ENCODE measurements at regions not wholly inside any gene's neighbourhood (a gene's known extent, or its start where the extent isn't known, plus 50 kb on each side); places are given as distances from the start of the nearest gene placed in this dataset.
"Not testable (repeated sequence)": the region's sequence is repeated elsewhere in the genome, so short reads cannot be mapped to it uniquely, and the experiment has no call there.

DNA sequence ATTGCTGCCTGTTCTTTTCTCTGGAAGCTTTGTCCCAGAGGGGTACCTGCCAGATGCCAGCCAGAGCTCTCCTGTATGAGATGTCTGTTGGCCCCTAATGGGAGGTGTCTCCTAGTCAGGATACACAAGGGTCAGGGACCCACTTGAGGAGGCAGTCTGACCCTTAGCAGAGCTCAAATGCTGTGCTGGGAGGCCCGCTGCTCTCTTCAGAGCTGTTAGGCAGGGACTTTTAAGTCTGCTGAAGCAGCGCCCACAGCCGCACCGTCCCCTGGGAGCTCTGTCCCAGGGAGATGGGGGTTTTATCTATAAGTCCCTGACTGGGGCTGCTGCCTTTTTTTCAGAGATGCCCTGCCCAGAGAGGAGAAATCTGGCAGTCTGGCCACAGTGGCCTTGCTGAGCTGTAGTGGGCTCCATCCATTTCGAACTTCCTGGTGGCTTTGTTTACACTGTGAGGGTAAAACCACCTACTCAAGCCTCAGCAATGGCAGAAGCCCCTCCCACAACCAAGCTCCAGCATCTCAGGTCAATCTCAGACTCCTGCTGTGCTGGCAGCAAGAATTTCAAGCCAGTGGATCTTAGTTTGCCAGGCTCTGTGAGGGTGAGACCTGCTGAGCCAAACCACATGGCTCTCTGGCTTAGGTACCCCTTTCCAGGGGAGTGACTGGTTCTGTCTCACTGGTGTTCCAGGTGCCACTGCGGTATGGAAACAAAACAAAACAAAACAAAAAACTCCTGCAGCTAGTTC, 134.4 kb upstream of the KCTD3 start:
- not testable (repeated sequence) for BruUV-seq (replicated peaks); FAIRE-seq

DNA sequence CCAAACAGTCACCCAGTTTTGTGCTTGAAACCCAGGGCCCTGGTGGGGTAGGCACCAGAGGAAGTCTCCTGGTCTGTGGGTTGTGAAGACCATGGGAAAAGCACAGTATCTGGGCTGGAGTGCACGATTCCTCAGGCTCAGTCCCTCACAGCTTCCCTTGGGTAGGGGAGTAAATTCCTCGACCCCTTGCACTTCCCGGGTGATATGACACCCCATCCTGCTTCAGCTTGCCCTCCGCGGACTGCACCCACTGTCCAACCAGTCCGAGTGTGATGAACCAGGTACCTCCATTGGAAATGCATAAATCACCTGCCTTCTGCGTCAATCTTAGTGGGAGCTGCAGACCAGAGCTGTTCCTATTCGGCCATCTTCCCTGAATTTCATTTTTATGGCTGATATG, 133.9 kb upstream of the KCTD3 start:
- Histone ChIP-seq H3K9me3 (replicated peaks; ENCODE audit: control insufficient read depth, insufficient read depth, low read length) (no peaks in the 10 kb centered on the region), H3K27ac (ENCODE audit: control insufficient read depth, insufficient read depth) (no peak overlapping the region), H3K36me3 (ENCODE audit: control insufficient read depth in 2 of 2, insufficient read depth in 2 of 2, low read length in 1 of 2) (no peaks in the 10 kb centered on the region), H3K4me2 (ENCODE audit: control insufficient read depth, insufficient read depth) (no peak overlapping the region), H3K4me1 (ENCODE audit: control insufficient read depth, insufficient read depth, low read length) (no peaks in the 10 kb centered on the region), H3K4me3 (no peak overlapping the region), H2AFZ (ENCODE audit: control insufficient read depth, low read depth, low read length) (no peak overlapping the region), H3K79me2 (ENCODE audit: control insufficient read depth, insufficient read depth, low read length) (no peaks in the 10 kb centered on the region), H3K27me3 (replicated peaks in 1 of 2; ENCODE audit: control insufficient read depth in 2 of 2, insufficient read depth in 2 of 2, low read length in 1 of 2) (no peaks in the 10 kb centered on the region), H3K9ac (ENCODE audit: control insufficient read depth, insufficient read depth, low read length) (no peak overlapping the region), H4K20me1 (ENCODE audit: control insufficient read depth, insufficient read depth) (no peaks in the 10 kb centered on the region)
- RAD21 ChIA-PET (ENCODE audit: unreplicated experiment): no interaction called here
- ATAC-seq (no peak), FAIRE-seq (no peak), DNase-seq (ENCODE audit: low read depth, low spot score) (no peak)
- POLR2A ChIA-PET: no interaction called here
- intact Hi-C loops (cut with micrococcal nuclease; ENCODE audit: unreplicated experiment) (no loop called here), in situ Hi-C loops (cut with MboI) (no loop called here)
- no TSS peak for BruUV-seq (replicated peaks)
- TF ChIP-seq, protein P1, sequence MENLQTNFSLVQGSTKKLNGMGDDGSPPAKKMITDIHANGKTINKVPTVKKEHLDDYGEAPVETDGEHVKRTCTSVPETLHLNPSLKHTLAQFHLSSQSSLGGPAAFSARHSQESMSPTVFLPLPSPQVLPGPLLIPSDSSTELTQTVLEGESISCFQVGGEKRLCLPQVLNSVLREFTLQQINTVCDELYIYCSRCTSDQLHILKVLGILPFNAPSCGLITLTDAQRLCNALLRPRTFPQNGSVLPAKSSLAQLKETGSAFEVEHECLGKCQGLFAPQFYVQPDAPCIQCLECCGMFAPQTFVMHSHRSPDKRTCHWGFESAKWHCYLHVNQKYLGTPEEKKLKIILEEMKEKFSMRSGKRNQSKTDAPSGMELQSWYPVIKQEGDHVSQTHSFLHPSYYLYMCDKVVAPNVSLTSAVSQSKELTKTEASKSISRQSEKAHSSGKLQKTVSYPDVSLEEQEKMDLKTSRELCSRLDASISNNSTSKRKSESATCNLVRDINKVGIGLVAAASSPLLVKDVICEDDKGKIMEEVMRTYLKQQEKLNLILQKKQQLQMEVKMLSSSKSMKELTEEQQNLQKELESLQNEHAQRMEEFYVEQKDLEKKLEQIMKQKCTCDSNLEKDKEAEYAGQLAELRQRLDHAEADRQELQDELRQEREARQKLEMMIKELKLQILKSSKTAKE (IDR thresholded peaks at IDR 0.05; ENCODE audit: low read depth, poor library complexity, severe bottlenecking): no peak
- TF ChIP-seq, protein P2, sequence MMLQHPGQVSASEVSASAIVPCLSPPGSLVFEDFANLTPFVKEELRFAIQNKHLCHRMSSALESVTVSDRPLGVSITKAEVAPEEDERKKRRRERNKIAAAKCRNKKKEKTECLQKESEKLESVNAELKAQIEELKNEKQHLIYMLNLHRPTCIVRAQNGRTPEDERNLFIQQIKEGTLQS (IDR thresholded peaks at IDR 0.05; ENCODE audit: borderline replicate concordance, extremely low read depth, low read depth, low read length): no peak
- TF ChIP-seq, protein P3, sequence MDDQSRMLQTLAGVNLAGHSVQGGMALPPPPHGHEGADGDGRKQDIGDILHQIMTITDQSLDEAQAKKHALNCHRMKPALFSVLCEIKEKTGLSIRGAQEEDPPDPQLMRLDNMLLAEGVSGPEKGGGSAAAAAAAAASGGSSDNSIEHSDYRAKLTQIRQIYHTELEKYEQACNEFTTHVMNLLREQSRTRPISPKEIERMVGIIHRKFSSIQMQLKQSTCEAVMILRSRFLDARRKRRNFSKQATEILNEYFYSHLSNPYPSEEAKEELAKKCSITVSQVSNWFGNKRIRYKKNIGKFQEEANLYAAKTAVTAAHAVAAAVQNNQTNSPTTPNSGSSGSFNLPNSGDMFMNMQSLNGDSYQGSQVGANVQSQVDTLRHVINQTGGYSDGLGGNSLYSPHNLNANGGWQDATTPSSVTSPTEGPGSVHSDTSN (IDR thresholded peaks at IDR 0.05; ENCODE audit: insufficient replicate concordance, low read depth, low read length): no peak
- TF ChIP-seq GATAD2B (conservative IDR thresholded peaks at IDR 0.05; ENCODE audit: low read depth) (no peak), IRF4 (IDR thresholded peaks at IDR 0.05; ENCODE audit: low read depth, low read length) (no peak), MXI1 (IDR thresholded peaks at IDR 0.05; ENCODE audit: low read depth, low read length) (no peak)
- TF ChIP-seq, protein P4, sequence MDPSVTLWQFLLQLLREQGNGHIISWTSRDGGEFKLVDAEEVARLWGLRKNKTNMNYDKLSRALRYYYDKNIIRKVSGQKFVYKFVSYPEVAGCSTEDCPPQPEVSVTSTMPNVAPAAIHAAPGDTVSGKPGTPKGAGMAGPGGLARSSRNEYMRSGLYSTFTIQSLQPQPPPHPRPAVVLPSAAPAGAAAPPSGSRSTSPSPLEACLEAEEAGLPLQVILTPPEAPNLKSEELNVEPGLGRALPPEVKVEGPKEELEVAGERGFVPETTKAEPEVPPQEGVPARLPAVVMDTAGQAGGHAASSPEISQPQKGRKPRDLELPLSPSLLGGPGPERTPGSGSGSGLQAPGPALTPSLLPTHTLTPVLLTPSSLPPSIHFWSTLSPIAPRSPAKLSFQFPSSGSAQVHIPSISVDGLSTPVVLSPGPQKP (IDR thresholded peaks at IDR 0.05; ENCODE audit: low read depth, low read length): no peak
- SMC1A ChIA-PET (ENCODE audit: uncharacterized antibody, unreplicated experiment): no interaction called here
- CTCF ChIA-PET: no interaction called here
- 7% methylated on average over 8 of the region's 8 CpGs for WGBS (ENCODE audit: insufficient coverage, insufficient replicate concordance, low lambda C conversion rate, missing lambda C conversion rate)

More for the DNA sequence above, 134.4 kb upstream of the KCTD3 start:
- RAD21 ChIA-PET (ENCODE audit: unreplicated experiment); CTCF ChIA-PET; H2AFZ ChIP-seq (ENCODE audit: control insufficient read depth, low read depth, low read length); H3K27ac ChIP-seq (ENCODE audit: control insufficient read depth, insufficient read depth); H3K27me3 ChIP-seq (replicated peaks in 1 of 2; ENCODE audit: control insufficient read depth in 2 of 2, insufficient read depth in 2 of 2, low read length in 1 of 2); H3K9ac ChIP-seq (ENCODE audit: control insufficient read depth, insufficient read depth, low read length); H3K4me2 ChIP-seq (ENCODE audit: control insufficient read depth, insufficient read depth); POLR2A ChIA-PET; SMC1A ChIA-PET (ENCODE audit: uncharacterized antibody, unreplicated experiment); intact Hi-C loops (cut with micrococcal nuclease; ENCODE audit: unreplicated experiment); H3K79me2 ChIP-seq (ENCODE audit: control insufficient read depth, insufficient read depth, low read length); H3K36me3 ChIP-seq (ENCODE audit: control insufficient read depth in 2 of 2, insufficient read depth in 2 of 2, low read length in 1 of 2); H3K4me1 ChIP-seq (ENCODE audit: control insufficient read depth, insufficient read depth, low read length); H4K20me1 ChIP-seq (ENCODE audit: control insufficient read depth, insufficient read depth); DNase-seq (ENCODE audit: low read depth, low spot score); in situ Hi-C loops (cut with MboI); H3K4me3 ChIP-seq; ATAC-seq; H3K9me3 ChIP-seq (replicated peaks; ENCODE audit: control insufficient read depth, insufficient read depth, low read length): not testable (repeated sequence)
- 35% methylated on average over 6 of the region's 6 CpGs for WGBS (ENCODE audit: insufficient coverage, insufficient replicate concordance, low lambda C conversion rate, missing lambda C conversion rate)
